B cell (primary cell): ENCODE measurements at regions not wholly inside any gene's neighbourhood (a gene's known extent, or its start where the extent isn't known, plus 50 kb on each side); places are given as distances from the start of the nearest gene placed in this dataset.

ENCODE experiments used
- ATAC-seq: fragments of 200-7000 bp; cut with Tn5 transposase; one replicate; pipeline ENCODE4 v1.10.0; 2021; ENCODE audit warnings: low read depth, mild to moderate bottlenecking, moderate number of reproducible peaks, moderate library complexity
- CTCF ChIA-PET: fragments of 350-600 bp; sonication (Branson Sonifier 250); formaldehyde crosslinking; loops from one replicate; lab custom pipeline; 2021; ENCODE audit warnings: antibody characterized with exemption, inconsistent platforms; lab: Charles Lee
- POLR2A ChIA-PET: fragments of 350-600 bp; sonication (Branson Sonifier 250); formaldehyde crosslinking; loops from one replicate; lab custom pipeline; 2021; ENCODE audit warnings: antibody characterized with exemption; lab: Charles Lee
- DNase-seq: peaks from one replicate; pipeline ENCODE4 v3.0.0; 2013
- H2AFZ ChIP-seq: 2 replicates; pipeline ENCODE4 v1.6.1; 2012; ENCODE audit warnings: mild to moderate bottlenecking, low read depth, low read length; ENCODE audit not compliant: insufficient read depth, poor library complexity, severe bottlenecking
- H3K27ac ChIP-seq, 2 donors: 1 replicate in 1 of 2; 2 replicates in 1 of 2; pipeline ENCODE4 v1.5.1; 2012 to 2013; ENCODE audit warnings: low read length in 2 of 2, mild to moderate bottlenecking in 2 of 2, moderate library complexity in 1 of 2
- H3K27me3 ChIP-seq, 4 experiments: fragments of 200-600 bp in 1 of 4; sonication (generic) in 1 of 4; replicated peaks in 1 of 4; 1 replicate in 2 of 4; 2 replicates in 2 of 4; pipeline versions ENCODE4 v1.6.1 to v1.7.0; 2013 to 2016; ENCODE audit warnings: low read length in 3 of 4, mild to moderate bottlenecking in 2 of 4, mixed read lengths in 1 of 4, moderate library complexity in 1 of 4; ENCODE audit not compliant: insufficient read depth in 4 of 4, control insufficient read depth in 3 of 4; ENCODE audit errors: control extremely low read depth in 1 of 4
- H3K36me3 ChIP-seq, 2 experiments: replicated peaks in 1 of 2; 1 replicate in 1 of 2; 2 replicates in 1 of 2; pipeline versions ENCODE4 v1.6.1 to v1.7.1; 2013; ENCODE audit warnings: low read length in 1 of 2; ENCODE audit not compliant: insufficient read depth in 2 of 2, control insufficient read depth in 1 of 2; ENCODE audit errors: control extremely low read depth in 1 of 2, extremely low read depth in 1 of 2
- H3K4me1 ChIP-seq, 2 donors: fragments of 200-600 bp in 1 of 2; sonication (generic) in 1 of 2; 1 replicate in 1 of 2; 2 replicates in 1 of 2; pipeline versions ENCODE4 v1.5.1 to v1.6.1; 2013 to 2017; ENCODE audit warnings: low read length in 2 of 2; ENCODE audit not compliant: control insufficient read depth in 2 of 2, insufficient read depth in 2 of 2
- H3K4me2 ChIP-seq: replicated peaks from 2 replicates; pipeline ENCODE3; 2012; ENCODE audit warnings: mild to moderate bottlenecking, low read depth, low read length; ENCODE audit not compliant: poor library complexity, severe bottlenecking
- H3K4me3 ChIP-seq, 5 experiments: fragments of 200-600 bp in 1 of 5; sonication (generic) in 1 of 5; 1 replicate in 3 of 5; 2 replicates in 2 of 5; pipeline versions ENCODE4 v1.5.1 to v1.7.0; 2011 to 2016; ENCODE audit warnings: low read length in 4 of 5, mild to moderate bottlenecking in 4 of 5, low read depth in 2 of 5, control low read depth in 1 of 5, moderate library complexity in 1 of 5; ENCODE audit not compliant: insufficient read depth in 1 of 5; ENCODE audit errors: control extremely low read depth in 1 of 5, extremely low read depth in 1 of 5
- H3K79me2 ChIP-seq: fragments of 200-600 bp; sonication (generic); one replicate; pipeline ENCODE4 v1.6.0; 2016; ENCODE audit warnings: low read length; ENCODE audit not compliant: control insufficient read depth, insufficient read depth
- H3K9ac ChIP-seq: fragments of 200-600 bp; sonication (generic); 2 replicates; pipeline ENCODE4 v1.6.1; 2017; ENCODE audit warnings: mild to moderate bottlenecking, low read length, moderate library complexity
- H3K9me3 ChIP-seq, 3 donors: one replicate each; pipeline versions ENCODE4 v1.6.1 to v1.7.1; 2013; ENCODE audit warnings: low read length in 2 of 3; ENCODE audit not compliant: control insufficient read depth in 2 of 3, insufficient read depth in 1 of 3; ENCODE audit errors: control extremely low read depth in 1 of 3
- H4K20me1 ChIP-seq: 2 replicates; pipeline ENCODE4 v1.6.0; 2012; ENCODE audit warnings: mild to moderate bottlenecking, low read length; ENCODE audit not compliant: insufficient read depth, control insufficient read depth, poor library complexity, severe bottlenecking
- H3K27ac Mint-ChIP-seq: one replicate; pipeline ENCODE4 v1.8.0; 2021; ENCODE audit warnings: mixed read lengths
- H3K27me3 Mint-ChIP-seq: one replicate; pipeline ENCODE4 v1.8.0; 2021; ENCODE audit warnings: mixed read lengths
- H3K4me1 Mint-ChIP-seq: one replicate; pipeline ENCODE4 v1.8.0; 2021; ENCODE audit warnings: mixed read lengths
- H3K4me3 Mint-ChIP-seq: one replicate; pipeline ENCODE4 v1.8.0; 2021; ENCODE audit warnings: mixed read lengths
- H3K9me3 Mint-ChIP-seq: one replicate; pipeline ENCODE4 v1.8.0; 2022; ENCODE audit warnings: mixed read lengths; ENCODE audit not compliant: insufficient read depth
- EZH2 ChIP-seq: IDR thresholded peaks from 2 replicates; pipeline ENCODE4 v1.6.1; 2012; ENCODE audit warnings: borderline replicate concordance, low read depth, mild to moderate bottlenecking, moderate library complexity, low read length; ENCODE audit not compliant: insufficient read depth, poor library complexity, severe bottlenecking
- WGBS: methylation state at CpG from one replicate; pipeline ENCODE4 v1.1.5; 2013; ENCODE audit warnings: missing lambda C conversion rate; ENCODE audit not compliant: insufficient coverage; 5-methylcytosine and 5-hydroxymethylcytosine counted together
- intact Hi-C: fragments of 100-400 bp; cut with micrococcal nuclease; formaldehyde crosslinking; loops from one replicate; pipeline ENCODE4 v1.10.0; 2022
- TF ChIP-seq, protein P1 (sequence below): fragments of 200-600 bp; IDR thresholded peaks from one replicate; pipeline ENCODE4 v1.8.0; 2022; ENCODE audit warnings: antibody characterized with exemption, mild to moderate bottlenecking

DNA sequence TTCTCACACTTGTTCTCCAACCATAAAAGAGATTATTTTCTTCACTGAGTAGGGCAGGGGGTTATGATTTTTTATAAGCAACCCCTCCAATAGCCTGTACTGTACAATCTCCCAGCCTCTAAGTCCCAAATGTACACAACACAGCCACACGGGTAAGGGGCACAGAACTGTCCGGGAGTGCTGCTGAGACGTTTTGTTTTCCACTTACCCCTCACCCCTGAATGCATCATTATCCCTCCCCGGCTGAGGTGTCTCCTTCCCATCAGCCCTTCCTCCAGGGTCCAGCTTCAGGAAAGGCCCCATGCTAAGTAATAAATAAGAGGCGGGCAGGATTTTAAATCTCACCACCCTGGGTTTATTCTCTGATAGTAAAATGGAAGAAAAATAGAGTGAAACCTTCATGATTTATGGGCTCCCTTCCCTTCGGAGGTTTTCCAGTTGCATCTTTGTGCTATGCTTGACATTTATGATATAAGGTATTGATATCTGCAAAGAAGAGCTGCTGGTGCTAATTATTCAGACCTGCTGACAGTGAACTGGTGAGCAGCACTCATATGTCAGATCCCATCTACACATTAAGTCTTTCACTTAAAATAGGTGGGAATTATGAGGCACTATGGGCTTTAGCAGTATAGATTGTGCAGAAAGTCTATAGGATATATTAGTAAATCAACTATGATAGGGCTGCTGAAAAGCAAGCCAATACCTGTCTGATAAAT is 67.2 kb upstream of the MEGF10 start:
- no peak for ATAC-seq
- POLR2A ChIA-PET: no interaction called here
- no peaks in the 10 kb centered on the region for H3K27me3 Mint-ChIP-seq

DNA sequence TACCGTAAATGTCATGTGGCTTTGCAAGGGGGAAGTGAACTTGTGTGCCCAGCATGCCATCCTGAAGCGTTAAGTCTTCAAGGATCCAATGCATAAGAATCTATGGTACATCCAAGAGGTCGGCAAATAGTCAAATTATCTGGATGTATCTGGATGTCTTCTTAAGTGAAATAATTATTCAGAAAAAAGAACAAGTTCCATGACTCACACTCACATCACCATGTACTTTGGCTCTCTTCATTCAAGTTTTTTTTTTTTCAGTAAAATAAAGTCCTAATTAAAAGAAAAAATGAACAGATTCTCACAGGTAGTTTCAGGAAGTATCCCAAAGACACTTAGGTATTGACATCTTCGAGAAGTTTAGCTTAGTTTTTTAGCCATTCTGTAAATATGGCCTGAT is 62.7 kb upstream of the MEGF10 start:
- CTCF ChIA-PET: interaction anchor here (1.0 kb wide), 1 partner anchor 451 kb away, joined by 3 read pairs; the partner anchor contains the start of gene LMNB1
- Histone ChIP-seq H3K9ac (no peak overlapping the region), H3K4me3 (no peak overlapping the region), H3K4me2 (no peak overlapping the region), H3K9me3 (no peaks in the 10 kb centered on the region), H3K79me2 (no peaks in the 10 kb centered on the region), H2AFZ (no peak overlapping the region), H3K36me3 (no peaks in the 10 kb centered on the region), H3K27me3 (no peaks in the 10 kb centered on the region), H3K27ac (no peak overlapping the region), H3K4me1 (peaks cover 12 to 22% of the 10 kb centered on the region in 2 donors), H4K20me1 (no peaks in the 10 kb centered on the region)
- H3K4me3 Mint-ChIP-seq: no peak overlapping the region
- intact Hi-C loops: loop anchor here (2.0 kb wide), 1 partner anchor 155 kb away; the partner anchor contains the start of gene C5orf63
- no CpG with 5 or more reads among the region's 4 CpGs for WGBS
- TF ChIP-seq EZH2: no peak
- TF ChIP-seq, protein P1, sequence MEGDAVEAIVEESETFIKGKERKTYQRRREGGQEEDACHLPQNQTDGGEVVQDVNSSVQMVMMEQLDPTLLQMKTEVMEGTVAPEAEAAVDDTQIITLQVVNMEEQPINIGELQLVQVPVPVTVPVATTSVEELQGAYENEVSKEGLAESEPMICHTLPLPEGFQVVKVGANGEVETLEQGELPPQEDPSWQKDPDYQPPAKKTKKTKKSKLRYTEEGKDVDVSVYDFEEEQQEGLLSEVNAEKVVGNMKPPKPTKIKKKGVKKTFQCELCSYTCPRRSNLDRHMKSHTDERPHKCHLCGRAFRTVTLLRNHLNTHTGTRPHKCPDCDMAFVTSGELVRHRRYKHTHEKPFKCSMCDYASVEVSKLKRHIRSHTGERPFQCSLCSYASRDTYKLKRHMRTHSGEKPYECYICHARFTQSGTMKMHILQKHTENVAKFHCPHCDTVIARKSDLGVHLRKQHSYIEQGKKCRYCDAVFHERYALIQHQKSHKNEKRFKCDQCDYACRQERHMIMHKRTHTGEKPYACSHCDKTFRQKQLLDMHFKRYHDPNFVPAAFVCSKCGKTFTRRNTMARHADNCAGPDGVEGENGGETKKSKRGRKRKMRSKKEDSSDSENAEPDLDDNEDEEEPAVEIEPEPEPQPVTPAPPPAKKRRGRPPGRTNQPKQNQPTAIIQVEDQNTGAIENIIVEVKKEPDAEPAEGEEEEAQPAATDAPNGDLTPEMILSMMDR: no peak
- DNase-seq: no peak
- POLR2A ChIA-PET: no interaction called here
- H3K27me3 Mint-ChIP-seq: no peaks in the 10 kb centered on the region
- no peaks in the 10 kb centered on the region for H3K9me3 Mint-ChIP-seq
- no peak overlapping the region for H3K27ac Mint-ChIP-seq
- no peak for ATAC-seq
- peaks cover 29% of the 10 kb centered on the region for H3K4me1 Mint-ChIP-seq

More for the DNA sequence above, 67.2 kb upstream of the MEGF10 start:
- intact Hi-C loops: no loop called here
- CTCF ChIA-PET: no interaction called here
- no peak overlapping the region for H3K27ac Mint-ChIP-seq
- no peak for TF ChIP-seq EZH2
- TF ChIP-seq, protein P1: no peak
- no peak overlapping the region for H3K9ac ChIP-seq
- H3K27ac ChIP-seq: no peak overlapping the region
- WGBS: 93% methylated on average over 3 of the region's 6 CpGs
- no peaks in the 10 kb centered on the region for H3K9me3 ChIP-seq
- no peak overlapping the region for H2AFZ ChIP-seq
- no peaks in the 10 kb centered on the region for H3K9me3 Mint-ChIP-seq
- H3K4me1 Mint-ChIP-seq: peaks cover 18% of the 10 kb centered on the region
- no peak overlapping the region for H3K4me2 ChIP-seq
- H3K4me3 Mint-ChIP-seq: no peak overlapping the region
- no peak overlapping the region for H3K4me3 ChIP-seq
- H3K79me2 ChIP-seq: no peaks in the 10 kb centered on the region
- DNase-seq: no peak
- H4K20me1 ChIP-seq: no peaks in the 10 kb centered on the region
- H3K4me1 ChIP-seq: peaks cover 7 to 10% of the 10 kb centered on the region in 2 donors
- H3K27me3 ChIP-seq: no peaks in the 10 kb centered on the region
- no peaks in the 10 kb centered on the region for H3K36me3 ChIP-seq
